GM12872 (cell line): ENCODE measurements at regions not wholly inside any gene's neighbourhood (a gene's known extent, or its start where the extent isn't known, plus 50 kb on each side); places are given as distances from the start of the nearest gene placed in this dataset.

Source experiments
- TF ChIP-seq, protein P1 (sequence below): IDR thresholded peaks from 3 replicates; pipeline ENCODE4 v1.5.1; 2011; ENCODE audit warnings: low read depth, mild to moderate bottlenecking, low read length, moderate library complexity; ENCODE audit not compliant: insufficient read depth

DNA sequence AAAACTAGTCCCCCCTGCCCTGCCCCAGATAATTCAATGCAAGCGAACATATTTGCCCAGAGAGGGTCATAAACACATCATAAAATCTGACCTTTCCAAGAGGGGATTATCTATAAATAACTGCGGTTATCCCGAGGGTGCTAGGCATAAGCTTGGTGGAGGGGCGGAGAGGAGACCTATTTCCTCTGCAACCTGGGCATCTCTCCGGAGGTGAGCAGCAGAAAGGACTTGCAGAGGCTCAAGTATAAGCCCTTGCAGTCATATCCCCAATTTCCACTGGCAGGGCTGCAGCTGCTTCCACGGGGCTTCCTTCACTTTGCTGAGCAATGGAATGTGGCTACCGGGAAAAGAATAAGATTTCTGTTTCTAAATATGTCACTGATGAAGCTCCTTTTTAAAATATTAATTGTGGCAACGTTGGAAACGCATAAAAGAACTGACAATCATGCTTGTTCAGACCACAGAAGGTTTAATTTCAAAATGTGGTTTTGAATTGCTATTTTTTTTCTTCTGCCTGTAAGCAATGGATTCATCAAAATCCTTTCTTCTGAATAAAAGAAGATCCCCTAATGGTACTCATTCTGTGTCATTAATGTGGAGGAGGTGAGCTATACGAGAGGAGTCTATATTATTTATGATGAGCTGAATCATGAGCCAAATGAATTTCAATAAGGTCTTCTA lies 268.9 kb upstream of the ATP2B1 start:
- TF ChIP-seq, protein P1, sequence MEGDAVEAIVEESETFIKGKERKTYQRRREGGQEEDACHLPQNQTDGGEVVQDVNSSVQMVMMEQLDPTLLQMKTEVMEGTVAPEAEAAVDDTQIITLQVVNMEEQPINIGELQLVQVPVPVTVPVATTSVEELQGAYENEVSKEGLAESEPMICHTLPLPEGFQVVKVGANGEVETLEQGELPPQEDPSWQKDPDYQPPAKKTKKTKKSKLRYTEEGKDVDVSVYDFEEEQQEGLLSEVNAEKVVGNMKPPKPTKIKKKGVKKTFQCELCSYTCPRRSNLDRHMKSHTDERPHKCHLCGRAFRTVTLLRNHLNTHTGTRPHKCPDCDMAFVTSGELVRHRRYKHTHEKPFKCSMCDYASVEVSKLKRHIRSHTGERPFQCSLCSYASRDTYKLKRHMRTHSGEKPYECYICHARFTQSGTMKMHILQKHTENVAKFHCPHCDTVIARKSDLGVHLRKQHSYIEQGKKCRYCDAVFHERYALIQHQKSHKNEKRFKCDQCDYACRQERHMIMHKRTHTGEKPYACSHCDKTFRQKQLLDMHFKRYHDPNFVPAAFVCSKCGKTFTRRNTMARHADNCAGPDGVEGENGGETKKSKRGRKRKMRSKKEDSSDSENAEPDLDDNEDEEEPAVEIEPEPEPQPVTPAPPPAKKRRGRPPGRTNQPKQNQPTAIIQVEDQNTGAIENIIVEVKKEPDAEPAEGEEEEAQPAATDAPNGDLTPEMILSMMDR, result no peak

DNA sequence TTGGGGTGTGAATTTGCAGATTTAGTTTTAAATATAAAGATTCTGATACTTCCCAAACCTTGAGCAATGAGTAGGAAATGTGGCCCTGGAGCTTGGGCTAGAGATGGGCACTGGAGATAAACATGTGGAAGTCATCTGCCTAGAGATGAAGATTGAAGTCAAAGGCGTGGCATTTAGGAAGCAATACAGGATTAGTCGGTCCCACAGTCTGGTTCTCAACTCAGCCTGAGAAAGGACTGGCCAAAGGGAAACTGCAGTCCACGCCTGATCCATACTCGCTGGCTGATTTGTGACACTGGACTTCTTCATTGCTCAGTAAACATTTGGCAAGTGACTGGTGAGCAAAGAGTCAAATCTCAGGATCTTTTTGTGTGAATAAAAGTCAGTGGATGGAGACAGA lies 268.2 kb upstream of the ATP2B1 start:
- TF ChIP-seq, protein P1, result no peak

DNA sequence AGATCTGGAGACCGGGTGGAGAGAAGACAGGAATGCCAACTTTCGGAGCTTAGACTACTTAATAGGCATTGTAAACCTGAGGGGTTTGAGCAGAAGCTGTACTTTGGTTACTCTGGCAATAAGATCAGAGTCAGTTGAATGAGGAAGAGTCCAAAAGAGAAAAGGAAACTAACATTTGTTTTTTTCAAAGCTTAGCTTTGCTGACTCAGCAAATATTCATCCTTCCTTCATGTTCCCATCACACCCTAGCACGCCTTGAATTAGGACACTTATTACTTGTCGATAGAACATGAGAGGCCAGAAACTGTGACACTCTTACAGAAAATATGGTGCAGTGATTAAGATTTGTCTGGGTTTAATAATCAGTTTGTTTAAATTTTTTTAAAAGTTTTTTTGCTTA lies 266.9 kb upstream of the ATP2B1 start:
- TF ChIP-seq, protein P1, result no peak

DNA sequence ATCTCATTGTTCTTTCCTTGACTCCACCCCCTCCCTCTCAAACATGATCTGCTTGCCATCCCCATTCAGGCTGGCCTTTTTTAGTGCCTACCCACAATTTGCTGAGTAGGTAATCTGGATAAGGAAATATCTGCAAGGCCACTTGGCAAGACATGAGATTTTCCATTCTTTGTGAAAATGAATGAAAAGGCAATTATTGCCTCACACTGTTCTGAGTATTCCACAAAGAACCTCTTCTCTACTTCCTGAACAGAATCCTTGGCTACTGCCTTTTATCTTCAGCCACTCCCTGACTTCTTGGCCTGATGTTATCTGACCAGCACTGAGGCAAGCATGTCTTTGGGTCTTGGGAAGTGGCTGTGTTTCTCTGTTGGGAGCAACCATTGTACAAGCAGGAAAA lies 263.2 kb upstream of the ATP2B1 start:
- TF ChIP-seq, protein P1, result no peak

DNA sequence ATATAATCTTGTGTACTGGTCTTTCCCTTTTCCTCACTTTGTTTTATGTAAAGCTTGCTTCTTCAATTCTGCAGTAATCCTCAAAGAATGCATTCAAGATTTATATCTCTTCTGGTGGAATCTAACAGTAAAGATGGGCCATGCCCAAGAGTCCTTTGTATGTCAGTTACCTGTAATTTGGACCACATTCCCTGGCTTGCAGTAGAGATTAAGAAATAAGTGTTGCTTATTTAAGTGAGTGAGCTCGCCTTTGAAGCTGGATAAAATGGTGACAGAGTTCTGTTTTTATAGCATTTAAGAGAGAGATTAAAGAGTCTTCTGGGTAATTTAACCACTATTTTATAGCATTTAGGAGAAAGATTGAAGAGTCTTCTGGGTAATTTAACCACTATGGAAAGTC lies 262.1 kb upstream of the ATP2B1 start:
- TF ChIP-seq, protein P1, result no peak

DNA sequence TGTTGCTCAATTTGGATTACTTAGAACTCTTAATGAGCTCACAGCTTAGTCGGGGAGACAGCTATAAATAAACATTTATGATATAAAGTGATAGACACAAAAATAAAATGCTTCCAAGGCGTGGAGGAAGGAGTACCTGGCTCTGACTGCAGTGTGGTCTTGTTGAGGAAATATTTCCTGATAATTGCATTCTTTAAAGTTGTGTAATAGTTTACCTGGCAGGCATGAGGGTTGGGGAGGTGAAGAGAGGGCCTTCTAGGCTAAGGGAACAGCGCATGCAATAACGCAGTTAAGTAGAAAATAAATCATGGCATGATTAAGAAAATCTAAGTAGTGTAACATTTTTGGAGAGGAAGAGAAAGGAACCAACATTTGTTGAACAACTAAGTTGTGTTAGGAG lies 260.5 kb upstream of the ATP2B1 start:
- TF ChIP-seq, protein P1, result no peak

DNA sequence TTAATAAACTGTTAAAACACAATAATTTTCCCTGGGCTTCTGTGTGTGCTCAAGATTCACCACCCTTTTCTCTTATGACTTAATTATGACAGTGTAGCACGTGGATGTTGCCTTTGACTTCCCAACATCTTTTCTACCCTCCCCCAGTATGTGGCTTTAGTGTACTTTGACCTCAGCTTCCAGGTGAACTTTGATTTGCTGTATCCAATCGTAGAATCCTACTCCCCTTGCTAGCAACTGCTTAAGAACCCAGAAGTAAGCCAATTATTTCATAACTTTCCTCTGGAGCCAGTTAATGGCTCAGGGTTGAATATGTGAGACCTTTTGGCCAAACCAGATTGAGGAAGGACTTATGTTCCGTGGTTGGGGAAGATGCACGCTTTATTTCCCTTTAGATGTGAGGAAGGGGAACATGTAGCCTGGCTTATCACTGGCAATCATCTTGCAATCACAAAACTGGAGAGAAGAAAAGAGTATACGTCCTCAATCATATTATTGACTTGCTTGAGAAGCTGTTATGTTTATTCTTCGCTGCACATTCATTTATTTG lies 259.6 kb upstream of the ATP2B1 start:
- TF ChIP-seq, protein P1, result no peak
